ENCODE measurements at regions not wholly inside any gene's neighbourhood (a gene's known extent, or its start where the extent isn't known, plus 50 kb on each side); places are given as distances from the start of the nearest gene placed in this dataset.
A peak's percentile ranks its signal among the peaks of the same experiment; 100 is the strongest.

GRCh38 chr17:79393358-79394052 is 217.3 kb downstream of the RBFOX3 start:
- Mint-ChIP-seq H3K27ac (no peak overlapping the region), H3K4me1 (peaks cover 0 to 7% of the 10 kb centered on the region in 2 experiments; a peak in 1 of 4 replicates), H3K9me3 (peaks cover 0 to 5% of the 10 kb centered on the region in 2 experiments; a peak in 1 of 5 replicates), H3K4me3 (no peak overlapping the region), H3K27me3 (ENCODE audit: low read depth) (peaks cover 64% of the 10 kb centered on the region), H3K36me3 (ENCODE audit: insufficient read depth in 1 of 3, low read depth in 3 of 3) (no peaks in the 10 kb centered on the region; a peak in 1 of 7 replicates)
- DNase-seq, result peak; percentile 91
- no peak overlapping the region for H3K56ac ChIP-seq (ENCODE audit: insufficient read length, low read depth, low read length)
- H3K79me2 ChIP-seq (ENCODE audit: insufficient read depth, low read length), result no peaks in the 10 kb centered on the region
- peak; percentile 97 for TF ChIP-seq CTCF (conservative IDR thresholded peaks at IDR 0.05)
- H2AK5ac ChIP-seq (ENCODE audit: insufficient read length, low read length), result no peak overlapping the region
- H2BK15ac ChIP-seq (ENCODE audit: low read depth, low read length), result no peak overlapping the region
- no peak overlapping the region for H2BK120ac ChIP-seq (ENCODE audit: low read depth, low read length, poor library complexity, severe bottlenecking)
- no peak overlapping the region for H3K4me2 ChIP-seq (ENCODE audit: insufficient read depth, insufficient read length, low read length)
- H4K5ac ChIP-seq (ENCODE audit: insufficient read length, low read depth, low read length), result no peak overlapping the region
- H3K9me3 ChIP-seq (ENCODE audit: control insufficient read depth, low read depth, low read length), result no peaks in the 10 kb centered on the region
- H3K4ac ChIP-seq (ENCODE audit: low read depth, low read length), result no peak overlapping the region
- no peak overlapping the region for H4K8ac ChIP-seq (replicated peaks; ENCODE audit: insufficient read length, low read depth, low read length)
- H3T11ph ChIP-seq (ENCODE audit: low read length), result no peak overlapping the region
- no peak overlapping the region for H3K23ac ChIP-seq (ENCODE audit: insufficient read length, low read depth, low read length)
- no peak overlapping the region for H3K9ac ChIP-seq (ENCODE audit: extremely low read depth, insufficient read length, low read length)
- no peak overlapping the region for H3K18ac ChIP-seq (ENCODE audit: insufficient read length, low read depth, low read length)
- H4K20me1 ChIP-seq (ENCODE audit: control insufficient read depth, insufficient read depth, insufficient read length), result no peaks in the 10 kb centered on the region
- no peak overlapping the region for H3K27ac ChIP-seq (ENCODE audit: insufficient read length, low read depth, low read length)
- H3K14ac ChIP-seq (ENCODE audit: insufficient read depth, low read length), result no peak overlapping the region
- H2BK5ac ChIP-seq (ENCODE audit: insufficient read length, low read length), result no peak overlapping the region
- no peak overlapping the region for H2BK12ac ChIP-seq (ENCODE audit: insufficient read length, low read depth, low read length)
- no CpG with 5 or more reads among the region's 31 CpGs for WGBS (ENCODE audit: extremely low coverage, insufficient read length, low lambda C conversion rate)
- no peak overlapping the region for H4K91ac ChIP-seq (ENCODE audit: insufficient read length, low read depth, low read length)
- H2AFZ ChIP-seq (ENCODE audit: low read length), result no peak overlapping the region
- H2BK20ac ChIP-seq (ENCODE audit: low read depth, low read length, poor library complexity, severe bottlenecking), result no peak overlapping the region
- no peaks in the 10 kb centered on the region for H3K79me1 ChIP-seq (ENCODE audit: insufficient read depth, low read depth, low read length, poor library complexity, severe bottlenecking)
- peaks cover 2% of the 10 kb centered on the region for H3K23me2 ChIP-seq (ENCODE audit: insufficient read length, low read depth, low read length, poor library complexity, severe bottlenecking)
- no peaks in the 10 kb centered on the region; the same call in 1 of the 2 replicates for H3K27me3 ChIP-seq (ENCODE audit: insufficient read depth, low read length)
- no peaks in the 10 kb centered on the region; the same call in 1 of the 2 replicates for H3K4me1 ChIP-seq (ENCODE audit: insufficient read depth, low read length)

Measured in H9 (cell line).